ENCODE measurements at regions not wholly inside any gene's neighbourhood (a gene's known extent, or its start where the extent isn't known, plus 50 kb on each side); places are given as distances from the start of the nearest gene placed in this dataset.
"Not testable (repeated sequence)": the region's sequence is repeated elsewhere in the genome, so short reads cannot be mapped to it uniquely, and the experiment has no call there.

DNA sequence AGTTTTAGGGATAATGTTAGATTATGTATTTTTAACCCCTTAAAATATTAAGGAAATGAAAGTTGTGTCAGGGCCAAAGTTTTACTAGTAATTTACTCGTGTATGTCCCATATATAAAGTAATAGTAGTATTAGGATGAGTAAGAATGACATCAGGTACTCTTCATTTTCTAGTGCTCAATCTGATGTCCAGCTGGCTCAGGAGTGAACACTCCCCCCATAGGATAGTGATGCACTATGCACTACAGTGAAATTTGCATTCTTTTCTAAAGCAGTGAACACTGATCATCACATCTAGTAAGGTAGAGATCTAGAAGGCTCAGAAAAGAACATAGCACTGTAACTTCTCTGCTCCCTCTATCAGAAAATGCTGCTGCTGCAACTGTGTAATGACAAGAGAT is 409.7 kb downstream of the GLUD2 start:
- no peak for DNase-seq

DNA sequence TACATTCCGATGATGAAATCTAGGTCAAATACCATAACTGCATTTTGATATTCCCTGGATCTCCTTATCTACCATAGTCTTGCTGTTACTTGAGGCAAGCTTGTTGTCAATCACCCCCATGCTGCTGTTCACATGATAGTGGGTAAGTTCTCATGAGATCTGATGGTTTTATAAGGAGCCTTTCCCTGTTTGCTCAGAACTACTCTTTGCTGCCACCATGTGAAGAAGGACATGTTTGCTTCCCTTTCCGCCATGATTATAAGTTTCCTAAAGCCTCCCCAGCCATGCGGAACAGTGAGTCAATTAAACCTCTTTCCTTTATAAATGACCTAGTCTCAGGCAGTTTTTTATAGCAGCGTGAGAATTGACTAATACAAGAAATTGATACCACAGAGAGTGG is 432.0 kb downstream of the GLUD2 start:
- no peak for DNase-seq

DNA sequence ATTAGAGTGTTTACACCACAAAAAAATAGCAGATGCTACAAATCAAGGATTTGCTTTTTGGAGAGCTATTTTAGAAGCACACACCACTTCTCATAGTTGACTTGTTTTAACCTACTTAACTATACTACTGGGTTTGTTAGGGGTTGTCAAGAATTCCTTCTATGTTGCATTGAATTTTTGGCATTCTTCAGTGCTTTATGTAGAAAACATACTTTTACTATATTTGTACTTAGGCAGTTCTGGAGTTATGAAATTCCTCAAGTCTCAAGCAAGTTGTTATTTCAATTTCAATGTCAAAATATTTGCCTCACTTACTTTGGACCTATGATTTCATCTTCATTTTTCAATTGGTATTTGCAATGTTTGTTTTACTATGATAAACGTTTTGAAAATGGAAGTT is 449.6 kb downstream of the GLUD2 start:
- DNase-seq, result no peak

DNA sequence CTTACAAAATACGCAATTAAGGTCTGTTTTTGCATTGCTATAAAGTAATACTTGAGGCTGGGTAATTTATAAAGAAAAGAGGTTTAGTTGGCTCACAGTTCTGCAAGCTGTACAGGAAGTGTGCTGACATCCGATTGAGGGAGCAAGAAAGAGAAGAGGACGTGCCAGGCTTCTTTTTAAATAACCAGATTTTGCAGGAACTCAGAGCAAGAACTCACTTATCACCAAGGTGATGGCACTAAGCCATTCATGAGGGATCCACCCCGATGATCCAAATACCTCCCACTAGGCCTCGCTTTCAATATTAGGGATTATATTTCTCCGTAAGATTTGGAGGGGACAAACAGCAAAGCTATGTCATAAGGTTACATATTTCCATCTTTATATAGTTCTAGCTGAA is 456.7 kb downstream of the GLUD2 start:
- no peak for DNase-seq

DNA sequence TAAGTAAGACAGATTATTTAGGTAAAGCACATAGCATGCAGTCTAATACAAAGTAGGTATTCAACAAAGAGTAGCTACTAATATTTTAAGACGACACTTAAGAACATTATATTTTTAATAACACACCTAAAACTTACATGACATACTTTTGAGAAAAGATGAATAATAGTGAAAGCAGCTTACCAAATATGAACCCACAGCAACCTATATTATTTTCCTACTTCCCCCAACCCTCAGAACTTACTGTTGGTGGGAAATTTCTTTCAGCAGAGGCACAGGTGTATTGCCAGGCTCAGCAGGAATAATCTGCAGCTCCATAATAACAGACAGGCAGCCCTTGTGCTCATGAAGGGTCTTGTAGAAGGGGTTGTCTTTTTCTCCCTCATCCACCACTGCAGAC is 498.9 kb downstream of the GLUD2 start:
- DNase-seq, result no peak

DNA sequence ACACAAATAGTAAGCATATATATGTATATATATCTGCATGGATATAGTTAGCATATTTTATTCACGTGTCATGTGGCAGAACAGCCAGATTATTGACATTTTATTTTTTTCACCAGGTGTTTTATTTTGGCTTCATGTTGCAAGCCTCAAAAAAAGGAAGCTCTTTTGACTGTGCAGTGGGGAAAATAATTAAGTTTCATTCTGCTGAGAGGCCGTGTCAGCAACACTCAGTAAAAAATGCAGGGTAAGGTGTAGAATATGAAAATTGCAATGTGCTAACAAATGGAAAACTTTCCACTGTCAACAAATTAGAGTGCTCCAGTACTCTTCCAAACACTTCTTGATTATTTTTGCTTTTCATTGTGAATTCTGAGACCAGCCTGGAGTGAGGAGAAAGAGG is 511.5 kb downstream of the GLUD2 start:
- no peak for DNase-seq

DNA sequence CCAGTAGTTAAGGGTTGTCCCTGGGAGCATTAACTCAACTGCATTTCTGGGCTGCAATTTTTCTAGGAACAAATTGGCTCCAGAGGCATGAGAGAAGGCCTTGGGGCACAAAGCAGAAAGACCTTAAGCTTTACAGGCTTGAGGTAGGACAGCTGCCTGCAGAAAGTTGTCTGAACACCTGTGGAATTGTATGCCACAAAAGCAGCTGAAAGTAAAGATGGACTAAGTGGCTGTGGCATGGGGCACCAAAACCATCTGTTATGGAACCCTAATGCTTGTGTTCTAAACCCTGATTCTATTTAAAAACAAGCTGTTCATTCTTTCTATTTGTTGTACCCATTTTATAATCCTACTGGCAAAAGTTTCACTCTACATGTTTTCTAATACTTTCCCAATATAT is 515.2 kb downstream of the GLUD2 start:
- DNase-seq, result no peak

DNA sequence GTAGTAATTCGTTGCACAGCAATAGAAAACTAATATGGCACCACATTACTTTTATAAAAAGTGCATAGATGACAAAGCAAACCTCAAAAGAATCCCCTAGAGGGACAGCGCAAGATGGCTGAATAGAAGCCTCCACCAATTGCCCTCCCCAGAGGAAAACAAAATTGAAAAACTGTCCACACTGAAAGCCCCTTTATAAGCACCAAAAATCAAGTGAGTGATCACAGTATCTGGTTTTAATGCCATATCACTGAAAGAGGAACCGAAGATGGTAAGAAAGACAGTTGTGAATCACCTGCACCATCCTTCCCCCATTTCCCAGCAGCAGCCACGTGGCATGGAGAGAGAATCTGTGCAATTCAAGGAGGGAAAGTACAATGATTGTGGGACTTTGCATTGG is 522.2 kb downstream of the GLUD2 start:
- no peak for DNase-seq

DNA sequence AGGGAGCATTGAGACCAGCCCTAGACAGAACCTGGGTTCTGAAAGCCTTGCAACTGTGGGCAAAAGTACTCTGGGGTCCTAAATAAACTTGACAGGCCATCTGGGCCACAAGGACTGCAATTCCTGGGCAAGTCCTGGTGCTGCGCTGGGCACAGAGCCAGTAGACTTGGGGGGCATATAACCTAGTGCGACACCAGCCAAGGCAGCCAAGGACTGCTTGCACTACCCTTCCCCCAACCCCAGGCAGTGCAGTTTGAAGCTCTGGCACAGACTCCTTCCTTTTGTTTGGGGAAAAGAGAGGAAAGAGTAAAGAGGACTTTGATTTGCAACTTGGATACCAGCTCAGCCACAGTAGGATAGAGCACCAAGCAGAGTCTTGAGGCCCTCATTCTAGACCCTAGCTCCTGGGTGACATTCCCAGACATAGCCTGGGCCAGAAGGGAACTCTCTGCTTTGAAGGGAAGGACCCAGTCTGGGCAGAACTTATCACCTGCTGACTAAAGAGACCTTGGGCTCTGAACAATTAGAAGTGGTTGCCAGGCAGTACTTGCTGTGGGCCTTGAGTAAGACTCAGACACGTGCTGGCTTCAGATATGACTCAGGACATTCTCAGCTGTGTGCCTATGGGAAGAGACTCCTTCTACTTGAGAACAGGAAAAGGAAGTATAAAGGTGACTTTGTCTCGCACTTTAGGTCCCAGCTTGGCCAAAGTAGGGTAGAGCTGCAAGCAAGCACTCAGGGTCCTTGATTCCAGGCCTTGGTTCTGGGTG is 522.8 kb downstream of the GLUD2 start:
- DNase-seq, result no peak

DNA sequence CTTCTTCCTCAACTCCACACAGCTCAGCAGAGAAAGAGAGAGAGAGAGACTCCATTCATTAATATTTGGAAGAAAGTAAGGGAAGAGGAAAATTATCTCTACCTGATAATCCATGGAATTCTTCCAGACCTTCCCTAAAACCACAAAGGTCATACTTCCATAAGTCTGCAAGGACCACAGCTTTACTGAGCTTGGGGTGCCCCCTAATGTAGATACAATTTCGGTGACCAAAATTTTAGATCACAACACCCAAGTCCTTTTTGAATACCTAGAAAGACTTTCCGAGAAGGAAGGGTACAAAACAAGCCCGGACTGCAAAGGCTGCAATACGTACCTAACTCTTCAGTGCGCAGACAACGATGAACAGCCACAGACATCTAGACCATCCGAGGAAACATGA is 523.9 kb downstream of the GLUD2 start:
- no peak for DNase-seq

DNA sequence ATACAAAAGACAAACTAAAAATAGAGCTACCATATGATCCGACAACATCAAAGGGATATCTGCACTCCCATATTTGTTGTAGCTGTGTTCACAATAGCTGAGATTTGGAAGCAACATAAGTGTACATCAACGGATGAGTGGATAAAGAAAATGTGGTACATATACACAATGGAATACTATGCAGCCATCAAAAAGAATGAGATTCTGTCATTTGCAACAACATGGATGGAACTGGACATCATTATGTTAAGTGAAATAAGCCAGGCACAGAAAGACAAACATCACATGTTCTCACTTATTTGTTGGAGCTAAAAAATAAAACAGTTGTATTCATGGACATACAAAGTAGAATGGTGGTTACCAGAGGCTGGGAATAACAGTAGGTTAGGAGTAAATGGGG is 527.0 kb downstream of the GLUD2 start:
- DNase-seq, result not testable (repeated sequence)

DNA sequence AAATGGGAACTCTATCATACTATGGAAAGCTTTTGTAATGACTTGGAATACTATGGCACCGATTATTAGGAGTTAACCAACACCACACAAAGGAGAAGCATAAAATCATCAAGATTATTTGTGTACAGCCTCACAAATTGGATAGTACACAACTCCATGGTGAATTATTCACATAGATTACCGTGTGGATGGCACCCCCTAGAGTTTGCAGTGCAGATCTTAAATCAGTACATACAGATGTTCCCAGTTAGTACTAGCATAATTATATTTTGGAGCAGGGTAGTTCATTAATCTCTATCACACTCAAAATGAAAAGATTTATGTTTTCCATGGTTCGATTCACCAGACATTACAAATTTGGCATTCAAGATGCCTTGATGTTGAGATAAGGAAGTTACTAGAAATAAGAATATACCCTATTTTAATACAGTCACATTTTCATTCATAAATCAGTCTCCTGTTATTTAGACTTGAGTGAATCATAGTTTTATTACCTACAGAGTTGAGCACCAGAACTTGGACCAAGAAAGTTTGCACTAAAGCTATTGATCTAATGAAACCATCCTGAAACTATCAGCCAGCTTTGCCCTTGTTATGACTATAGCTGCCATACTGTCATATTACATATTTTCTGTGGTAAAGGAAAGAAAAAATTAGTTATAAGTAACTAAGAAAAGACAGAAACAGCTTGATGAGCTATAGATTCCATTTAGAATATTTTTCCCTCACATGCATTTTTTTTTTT is 531.8 kb downstream of the GLUD2 start:
- DNase-seq, result no peak

DNA sequence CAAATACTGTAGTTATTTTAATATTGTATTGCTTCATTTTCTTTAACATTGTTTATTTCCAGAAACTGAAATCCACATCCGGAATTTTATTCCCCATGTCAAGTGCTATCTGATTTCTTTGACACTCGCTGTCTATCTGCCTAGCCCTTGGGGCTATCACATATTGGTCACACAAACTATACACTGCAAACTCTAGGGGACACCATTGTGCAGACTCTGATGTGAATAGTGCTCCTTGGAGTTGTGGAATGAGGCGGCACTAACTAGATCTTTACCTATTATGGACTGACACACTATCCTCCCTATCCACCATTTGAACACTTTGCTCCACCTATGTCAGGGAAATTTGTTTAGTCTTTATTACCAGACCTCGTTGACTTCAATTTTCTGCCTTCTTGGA is 534.5 kb downstream of the GLUD2 start:
- DNase-seq, result no peak

DNA sequence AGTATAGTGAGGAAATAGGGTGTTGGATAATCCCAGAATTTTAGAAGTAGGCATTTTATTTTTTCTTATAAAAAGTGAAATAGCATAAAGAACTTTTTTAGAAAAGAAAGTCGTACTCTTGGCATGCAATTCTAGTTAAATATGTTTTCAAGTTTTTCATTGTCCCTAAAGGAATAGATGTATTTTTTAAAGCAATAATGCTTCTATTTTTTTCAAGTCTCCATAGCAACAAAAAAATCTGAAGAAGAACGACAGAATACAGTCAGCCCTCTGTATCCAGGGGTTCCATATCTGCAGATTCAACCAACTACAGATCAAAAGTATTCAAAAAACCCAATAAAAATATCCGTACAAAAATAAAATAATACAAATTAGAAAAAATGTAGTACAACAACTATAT is 538.2 kb downstream of the GLUD2 start:
- DNase-seq, result no peak

DNA sequence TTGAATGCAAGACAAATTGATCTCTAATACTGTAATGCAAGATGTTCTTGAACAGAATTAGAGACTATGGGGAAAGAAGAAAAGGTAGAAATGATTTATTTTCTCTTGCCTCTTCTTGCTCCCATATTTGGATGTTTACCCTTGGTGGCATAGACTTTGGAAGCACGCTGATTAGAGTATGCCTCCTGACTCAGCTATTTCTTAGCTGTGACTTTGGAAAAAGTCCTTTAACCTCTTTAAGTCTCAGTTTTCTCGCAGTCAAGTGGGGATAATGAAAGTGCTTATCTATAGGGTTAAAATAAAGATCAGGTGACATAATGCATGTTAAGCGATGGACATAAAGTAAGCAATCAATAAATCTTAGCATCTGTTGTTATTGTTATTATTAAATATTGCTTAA is 545.5 kb downstream of the GLUD2 start:
- no peak for DNase-seq

DNA sequence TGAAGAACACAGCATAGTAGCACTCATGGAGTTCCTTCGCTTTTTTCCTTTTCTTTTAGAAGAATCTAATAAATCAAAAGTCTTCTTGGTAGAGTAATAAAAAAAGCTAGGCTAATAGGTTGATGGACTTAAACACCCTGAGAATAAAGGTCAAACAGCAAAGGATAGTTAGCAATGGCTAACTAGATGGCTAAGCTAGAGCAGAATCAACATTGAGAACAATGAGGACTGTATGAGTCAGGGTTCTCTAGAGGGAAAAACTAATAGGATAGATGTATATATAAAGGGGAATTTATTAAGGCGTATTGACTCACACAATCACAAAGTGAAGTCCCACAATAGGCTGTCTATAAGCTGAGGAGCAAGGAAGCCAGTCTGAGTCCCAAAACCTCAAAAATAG is 550.9 kb downstream of the GLUD2 start:
- no peak for DNase-seq

DNA sequence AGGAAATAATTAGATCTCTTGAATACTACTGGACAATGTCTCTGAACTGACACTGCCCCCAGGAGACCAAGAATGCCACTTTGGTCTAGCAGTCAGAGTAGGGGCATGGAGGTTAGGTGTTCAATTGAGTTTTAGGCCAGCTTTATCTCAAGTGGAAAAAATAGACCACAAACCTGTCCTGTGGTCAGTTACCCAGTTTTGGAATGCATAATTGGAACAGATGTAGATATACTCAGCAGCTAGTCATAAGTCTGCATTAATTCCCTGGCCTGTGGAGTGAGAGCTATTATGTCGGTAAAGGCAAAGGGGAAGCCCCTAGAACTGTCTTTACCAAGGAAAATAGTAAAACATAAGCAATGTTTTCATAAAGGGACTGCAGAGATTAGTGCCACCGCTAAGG is 587.7 kb downstream of the GLUD2 start:
- no peak for DNase-seq

DNA sequence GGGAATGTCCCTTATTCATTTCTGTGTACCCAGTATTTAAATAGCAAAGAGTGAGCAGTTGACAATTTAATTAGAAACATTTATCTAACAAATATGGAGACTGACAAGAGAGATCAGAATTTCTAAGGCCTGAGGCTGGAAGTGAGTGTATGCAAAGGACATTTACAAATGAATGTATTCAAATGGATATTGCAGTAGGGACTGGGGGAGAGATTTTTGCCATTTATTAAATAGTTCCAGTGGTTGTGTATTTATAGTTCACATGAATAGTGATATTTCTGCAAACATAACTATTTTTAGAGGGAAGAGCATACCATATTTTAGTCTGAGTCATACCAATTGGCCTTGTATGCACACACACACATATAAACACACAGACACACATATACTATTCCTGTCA is 592.4 kb downstream of the GLUD2 start:
- DNase-seq, result no peak

DNA sequence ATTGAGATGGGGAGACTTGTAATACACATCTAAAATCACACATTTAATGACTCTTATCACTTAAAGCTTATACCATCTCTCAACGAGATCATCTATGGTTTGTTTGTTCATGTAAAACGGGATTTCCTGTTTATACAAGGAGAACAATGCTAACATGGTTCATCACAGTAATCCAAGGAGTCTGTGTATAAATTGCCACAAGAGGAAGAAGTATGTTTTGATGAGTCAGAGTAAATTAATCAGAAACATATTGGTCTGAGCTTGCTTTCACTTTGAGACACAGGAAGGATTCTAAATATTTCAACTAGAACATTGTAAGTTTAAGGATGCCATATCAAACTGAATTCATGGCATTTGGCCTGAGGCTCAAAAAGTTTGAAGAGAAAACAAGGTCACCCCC is 594.1 kb downstream of the GLUD2 start:
- DNase-seq, result no peak

DNA sequence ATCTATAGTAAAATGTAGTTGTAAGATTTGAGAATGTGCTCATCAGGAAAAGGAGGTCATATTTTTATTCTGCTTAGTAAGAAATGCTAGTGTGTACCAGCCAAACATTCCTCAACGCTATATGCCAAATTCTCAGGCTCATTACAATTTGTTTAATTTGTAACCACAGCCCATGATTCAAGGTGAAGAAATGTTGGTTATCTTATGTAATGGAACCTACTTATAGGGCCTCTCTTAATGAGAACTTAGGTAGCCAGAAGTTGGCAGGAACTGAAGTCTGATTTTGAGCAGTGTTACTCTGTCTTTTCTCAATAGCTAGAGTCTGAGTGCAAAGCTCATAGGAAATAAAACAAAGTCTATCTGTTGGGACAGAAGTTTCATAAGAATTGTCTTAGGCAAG is 595.0 kb downstream of the GLUD2 start:
- DNase-seq, result no peak

DNA sequence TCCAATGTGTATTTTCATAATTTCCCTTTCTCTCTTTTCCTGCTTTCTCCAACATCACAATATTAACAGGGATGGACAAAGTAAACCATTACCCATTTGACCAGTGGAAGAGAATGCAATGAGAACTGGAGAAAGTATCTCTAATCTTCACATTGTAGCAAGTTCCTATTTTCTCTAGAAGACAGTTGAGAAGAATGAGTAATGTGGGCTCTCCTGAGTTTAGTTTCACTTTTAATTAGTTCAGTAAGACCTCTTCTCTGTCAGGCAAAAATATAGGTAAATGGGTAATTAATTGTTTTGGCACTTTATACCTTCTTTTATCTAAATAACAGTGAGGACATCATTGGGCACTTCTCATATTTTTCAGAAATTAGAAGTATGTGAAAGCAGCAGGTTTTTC is 602.0 kb downstream of the GLUD2 start:
- no peak for DNase-seq

DNA sequence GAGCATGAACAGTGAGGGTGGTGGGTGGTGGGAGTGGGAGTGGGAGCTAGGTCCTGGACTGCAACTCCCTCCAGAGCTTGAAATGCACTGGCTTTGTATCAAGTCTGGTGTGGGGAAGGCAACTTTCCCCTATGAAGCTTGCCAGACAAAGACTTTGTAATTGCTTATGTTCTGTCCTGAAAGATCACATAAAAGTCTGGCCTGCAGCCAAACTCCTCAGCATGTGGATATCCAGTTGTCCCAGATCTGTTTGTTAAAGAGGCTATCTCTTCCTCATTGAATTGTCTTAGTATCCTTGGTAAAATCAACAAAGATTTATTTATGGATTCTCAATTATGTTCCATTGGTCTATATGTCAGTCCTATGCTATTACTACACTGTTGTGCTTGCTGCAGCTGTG is 607.9 kb downstream of the GLUD2 start:
- no peak for DNase-seq

DNA sequence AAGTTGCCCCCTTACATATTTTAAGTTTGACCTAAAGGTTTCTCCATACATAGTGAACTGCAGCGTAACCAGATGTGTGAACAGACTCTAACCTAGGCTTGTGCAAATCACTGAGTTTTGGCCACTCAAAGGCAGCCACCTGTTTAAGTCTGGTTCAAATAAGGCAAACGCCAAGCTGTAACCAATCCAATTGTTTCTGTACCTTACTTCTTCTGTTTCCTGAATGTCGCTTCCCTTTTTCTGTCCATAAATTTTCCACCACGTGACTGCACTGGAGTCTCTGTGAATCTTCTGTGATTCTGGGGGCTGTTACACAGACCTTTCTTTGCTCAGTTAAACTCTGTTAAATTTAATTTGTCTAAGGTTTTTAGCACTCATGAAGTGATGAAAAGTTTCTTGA is 618.8 kb downstream of the GLUD2 start:
- no peak for DNase-seq

DNA sequence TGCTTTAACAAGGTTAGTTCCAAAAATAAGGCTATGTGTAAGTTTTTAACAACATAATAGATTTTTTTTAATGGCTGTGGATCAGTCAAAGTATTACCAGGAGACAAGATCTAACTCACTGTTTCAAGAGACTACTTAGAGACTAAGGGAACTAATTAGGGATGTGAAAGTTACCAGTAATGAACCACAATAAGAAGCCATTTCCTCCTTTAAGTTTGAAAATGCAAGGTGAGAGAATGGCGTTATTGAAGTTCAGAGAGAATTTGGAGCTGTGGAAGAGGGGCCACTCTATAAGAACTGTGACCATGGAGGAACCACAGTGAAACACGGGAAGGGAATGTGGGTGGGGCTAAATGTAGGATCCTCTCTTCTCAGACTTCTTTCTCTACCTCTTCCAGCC is 624.2 kb downstream of the GLUD2 start:
- no peak for DNase-seq

DNA sequence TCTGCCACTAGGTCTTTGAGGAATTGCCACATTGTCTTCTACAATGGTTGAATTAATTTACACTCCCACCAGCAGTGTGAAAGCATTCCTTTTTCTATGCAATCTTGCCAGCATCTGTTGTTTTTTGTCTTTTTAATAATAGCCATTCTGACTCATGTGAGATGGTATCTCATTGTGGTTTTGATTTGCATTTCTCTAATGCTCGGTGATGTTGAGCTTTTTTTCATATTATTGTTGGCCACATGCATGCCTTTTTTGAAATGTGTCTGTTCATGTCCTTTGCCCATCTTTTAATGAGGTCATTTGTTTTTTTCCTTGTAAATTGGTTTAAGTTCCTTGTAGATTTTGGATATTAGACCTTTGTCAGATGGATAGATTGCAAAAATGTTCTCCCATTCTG is 661.8 kb downstream of the GLUD2 start:
- DNase-seq, result not testable (repeated sequence)
